ENCODE measurements at regions not wholly inside any gene's neighbourhood (a gene's known extent, or its start where the extent isn't known, plus 50 kb on each side); places are given as distances from the start of the nearest gene placed in this dataset.

GRCh38 chr2:58732999-58733398 is 491.9 kb upstream of the FANCL start:
- Histone ChIP-seq H3K79me2 (ENCODE audit: insufficient read depth, low read length) (no peaks in the 10 kb centered on the region), H3K4me3 (ENCODE audit: insufficient read depth, low read length) (no peak overlapping the region), H2AFZ (ENCODE audit: low read length) (no peak overlapping the region), H3K27me3 (ENCODE audit: insufficient read depth, low read length) (no peaks in the 10 kb centered on the region), H4K20me1 (ENCODE audit: insufficient read depth, low read length) (no peaks in the 10 kb centered on the region), H3K36me3 (ENCODE audit: insufficient read depth, low read length) (no peaks in the 10 kb centered on the region), H3K4me2 (ENCODE audit: insufficient read depth, low read length) (no peak overlapping the region), H3K27ac (ENCODE audit: low read depth, low read length) (no peak overlapping the region), H3K4me1 (ENCODE audit: insufficient read depth, low read length) (no peaks in the 10 kb centered on the region), H3K9me3 (ENCODE audit: low read depth, low read length) (no peaks in the 10 kb centered on the region)
- TF ChIP-seq CTCF (IDR thresholded peaks at IDR 0.05; ENCODE audit: extremely low read depth, low read depth, low read length) = no peak
- no peak for DNase-seq (ENCODE audit: insufficient read length, low spot score, missing footprints)

GRCh38 chr2:58731488-58731869 is 490.4 kb upstream of the FANCL start:
- no peak overlapping the region for H2AFZ ChIP-seq (ENCODE audit: low read length)
- H3K4me3 ChIP-seq (ENCODE audit: insufficient read depth, low read length) = no peak overlapping the region
- DNase-seq (ENCODE audit: insufficient read length, low spot score, missing footprints) = no peak
- H3K36me3 ChIP-seq (ENCODE audit: insufficient read depth, low read length) = no peaks in the 10 kb centered on the region
- no peaks in the 10 kb centered on the region for H3K27me3 ChIP-seq (ENCODE audit: insufficient read depth, low read length)
- H3K4me2 ChIP-seq (ENCODE audit: insufficient read depth, low read length) = no peak overlapping the region
- no peaks in the 10 kb centered on the region for H4K20me1 ChIP-seq (ENCODE audit: insufficient read depth, low read length)
- H3K27ac ChIP-seq (ENCODE audit: low read depth, low read length) = no peak overlapping the region
- TF ChIP-seq CTCF (IDR thresholded peaks at IDR 0.05; ENCODE audit: extremely low read depth, low read depth, low read length) = no peak
- H3K9me3 ChIP-seq (ENCODE audit: low read depth, low read length) = no peaks in the 10 kb centered on the region
- H3K4me1 ChIP-seq (ENCODE audit: insufficient read depth, low read length) = no peaks in the 10 kb centered on the region
- H3K79me2 ChIP-seq (ENCODE audit: insufficient read depth, low read length) = no peaks in the 10 kb centered on the region

- no peaks in the 10 kb centered on the region for H3K4me1 ChIP-seq (ENCODE audit: insufficient read depth, low read length)
- no peaks in the 10 kb centered on the region for H3K79me2 ChIP-seq (ENCODE audit: insufficient read depth, low read length)
- no peak overlapping the region for H3K4me2 ChIP-seq (ENCODE audit: insufficient read depth, low read length)
- H4K20me1 ChIP-seq (ENCODE audit: insufficient read depth, low read length) = no peaks in the 10 kb centered on the region
- no peak overlapping the region for H2AFZ ChIP-seq (ENCODE audit: low read length)
- no peak for TF ChIP-seq CTCF (IDR thresholded peaks at IDR 0.05; ENCODE audit: extremely low read depth, low read depth, low read length)
- no peaks in the 10 kb centered on the region for H3K36me3 ChIP-seq (ENCODE audit: insufficient read depth, low read length)
- no peaks in the 10 kb centered on the region for H3K9me3 ChIP-seq (ENCODE audit: low read depth, low read length)
- no peaks in the 10 kb centered on the region for H3K27me3 ChIP-seq (ENCODE audit: insufficient read depth, low read length)
- H3K27ac ChIP-seq (ENCODE audit: low read depth, low read length) = no peak overlapping the region
- DNase-seq (ENCODE audit: insufficient read length, low spot score, missing footprints) = no peak
- no peak overlapping the region for H3K4me3 ChIP-seq (ENCODE audit: insufficient read depth, low read length)
These were observed 489.8 kb upstream of the FANCL start for GRCh38 chr2:58730764-58731487.

GRCh38 chr2:58727981-58728656 is 487.0 kb upstream of the FANCL start:
- no peak overlapping the region for H3K4me3 ChIP-seq (ENCODE audit: insufficient read depth, low read length)
- TF ChIP-seq CTCF (IDR thresholded peaks at IDR 0.05; ENCODE audit: extremely low read depth, low read depth, low read length) = no peak
- H3K79me2 ChIP-seq (ENCODE audit: insufficient read depth, low read length) = no peaks in the 10 kb centered on the region
- no peak overlapping the region for H2AFZ ChIP-seq (ENCODE audit: low read length)
- no peaks in the 10 kb centered on the region for H3K36me3 ChIP-seq (ENCODE audit: insufficient read depth, low read length)
- H4K20me1 ChIP-seq (ENCODE audit: insufficient read depth, low read length) = no peaks in the 10 kb centered on the region
- H3K4me2 ChIP-seq (ENCODE audit: insufficient read depth, low read length) = no peak overlapping the region
- H3K4me1 ChIP-seq (ENCODE audit: insufficient read depth, low read length) = no peaks in the 10 kb centered on the region
- no peaks in the 10 kb centered on the region for H3K9me3 ChIP-seq (ENCODE audit: low read depth, low read length)
- no peak overlapping the region for H3K27ac ChIP-seq (ENCODE audit: low read depth, low read length)
- H3K27me3 ChIP-seq (ENCODE audit: insufficient read depth, low read length) = no peaks in the 10 kb centered on the region
- DNase-seq (ENCODE audit: insufficient read length, low spot score, missing footprints) = no peak

All from osteoblast (primary cell).